ENCODE measurements at regions not wholly inside any gene's neighbourhood (a gene's known extent, or its start where the extent isn't known, plus 50 kb on each side); places are given as distances from the start of the nearest gene placed in this dataset.

DNA sequence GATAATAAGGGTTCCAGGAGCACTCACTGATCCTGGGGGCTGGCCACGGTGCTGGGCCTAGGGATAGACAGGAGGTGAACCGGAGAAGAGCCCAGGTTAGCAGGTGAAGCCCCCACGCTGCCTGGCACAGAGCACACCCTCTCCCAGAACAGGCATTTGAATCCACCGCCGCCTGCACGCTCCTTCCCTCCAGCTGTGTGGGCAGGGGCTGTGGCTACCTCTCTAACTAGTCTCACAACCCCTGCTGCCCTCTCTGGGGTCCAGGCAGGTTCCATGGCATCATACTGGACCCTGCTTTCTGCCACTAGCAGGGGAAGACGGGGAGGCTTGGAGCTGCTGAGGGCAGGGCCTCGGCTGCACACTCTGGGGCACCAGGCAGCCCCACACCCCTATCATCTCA is 358.0 kb downstream of the CTTN start:
- no peak for TF ChIP-seq POLR2A (IDR thresholded peaks at IDR 0.05)
- TF ChIP-seq, protein P1, sequence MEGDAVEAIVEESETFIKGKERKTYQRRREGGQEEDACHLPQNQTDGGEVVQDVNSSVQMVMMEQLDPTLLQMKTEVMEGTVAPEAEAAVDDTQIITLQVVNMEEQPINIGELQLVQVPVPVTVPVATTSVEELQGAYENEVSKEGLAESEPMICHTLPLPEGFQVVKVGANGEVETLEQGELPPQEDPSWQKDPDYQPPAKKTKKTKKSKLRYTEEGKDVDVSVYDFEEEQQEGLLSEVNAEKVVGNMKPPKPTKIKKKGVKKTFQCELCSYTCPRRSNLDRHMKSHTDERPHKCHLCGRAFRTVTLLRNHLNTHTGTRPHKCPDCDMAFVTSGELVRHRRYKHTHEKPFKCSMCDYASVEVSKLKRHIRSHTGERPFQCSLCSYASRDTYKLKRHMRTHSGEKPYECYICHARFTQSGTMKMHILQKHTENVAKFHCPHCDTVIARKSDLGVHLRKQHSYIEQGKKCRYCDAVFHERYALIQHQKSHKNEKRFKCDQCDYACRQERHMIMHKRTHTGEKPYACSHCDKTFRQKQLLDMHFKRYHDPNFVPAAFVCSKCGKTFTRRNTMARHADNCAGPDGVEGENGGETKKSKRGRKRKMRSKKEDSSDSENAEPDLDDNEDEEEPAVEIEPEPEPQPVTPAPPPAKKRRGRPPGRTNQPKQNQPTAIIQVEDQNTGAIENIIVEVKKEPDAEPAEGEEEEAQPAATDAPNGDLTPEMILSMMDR (IDR thresholded peaks at IDR 0.05) = no peak
